ENCODE measurements at regions not wholly inside any gene's neighbourhood (a gene's known extent, or its start where the extent isn't known, plus 50 kb on each side); places are given as distances from the start of the nearest gene placed in this dataset.

GRCh38 chr5:174335682-174336364 lies 290.3 kb downstream of the NSG2 start:
- DNase-seq (ENCODE audit: low read depth in 2 of 2): no peak

- no peak for DNase-seq (ENCODE audit: low read depth in 2 of 2)
These were observed 291.0 kb downstream of the NSG2 start for GRCh38 chr5:174336479-174336878.

GRCh38 chr5:174337276-174338184 lies 292.0 kb downstream of the NSG2 start:
- DNase-seq (ENCODE audit: low read depth in 2 of 2): no peak

GRCh38 chr5:174338185-174339010 lies 292.9 kb downstream of the NSG2 start:
- no peak for DNase-seq (ENCODE audit: low read depth in 2 of 2)

- no peak for DNase-seq (ENCODE audit: low read depth in 2 of 2)
These were observed 293.6 kb downstream of the NSG2 start for GRCh38 chr5:174339130-174339529.

GRCh38 chr5:174340226-174340625 lies 294.7 kb downstream of the NSG2 start:
- no peak for DNase-seq (ENCODE audit: low read depth in 2 of 2)

- DNase-seq (ENCODE audit: low read depth in 2 of 2): no peak
These were observed 297.2 kb downstream of the NSG2 start for GRCh38 chr5:174342696-174343095.

- no peak for DNase-seq (ENCODE audit: low read depth in 2 of 2)
These were observed 298.3 kb downstream of the NSG2 start for GRCh38 chr5:174343826-174344225.

- no peak for DNase-seq (ENCODE audit: low read depth in 2 of 2)
These were observed 298.8 kb downstream of the NSG2 start for GRCh38 chr5:174344335-174344734.

- DNase-seq (ENCODE audit: low read depth in 2 of 2): no peak
These were observed 301.7 kb downstream of the NSG2 start for GRCh38 chr5:174347183-174347582.

- no peak for DNase-seq (ENCODE audit: low read depth in 2 of 2)
These were observed 302.9 kb downstream of the NSG2 start for GRCh38 chr5:174348311-174348981.

- DNase-seq (ENCODE audit: low read depth in 2 of 2): no peak
These were observed 307.2 kb downstream of the NSG2 start for GRCh38 chr5:174352681-174353080.

- no peak for DNase-seq (ENCODE audit: low read depth in 2 of 2)
These were observed 309.1 kb downstream of the NSG2 start for GRCh38 chr5:174354571-174354970.

GRCh38 chr5:174355208-174355612 lies 309.7 kb downstream of the NSG2 start:
- peak; percentile 59 to 69 for DNase-seq (ENCODE audit: low read depth in 2 of 2)

GRCh38 chr5:174355995-174356394 lies 310.5 kb downstream of the NSG2 start:
- DNase-seq (ENCODE audit: low read depth in 2 of 2): no peak

- DNase-seq (ENCODE audit: low read depth in 2 of 2): no peak
These were observed 311.0 kb downstream of the NSG2 start for GRCh38 chr5:174356536-174356935.

- no peak for DNase-seq (ENCODE audit: low read depth in 2 of 2)
These were observed 312.8 kb downstream of the NSG2 start for GRCh38 chr5:174358276-174358675.

GRCh38 chr5:174359071-174359470 lies 313.6 kb downstream of the NSG2 start:
- DNase-seq (ENCODE audit: low read depth in 2 of 2): no peak

- no peak for DNase-seq (ENCODE audit: low read depth in 2 of 2)
These were observed 317.0 kb downstream of the NSG2 start for GRCh38 chr5:174362514-174362913.

- no peak for DNase-seq (ENCODE audit: low read depth in 2 of 2)
These were observed 318.4 kb downstream of the NSG2 start for GRCh38 chr5:174363934-174364333.

GRCh38 chr5:174364676-174365075 lies 319.2 kb downstream of the NSG2 start:
- DNase-seq (ENCODE audit: low read depth in 2 of 2): no peak
